Liver (tissue), 8 donors: ENCODE measurements at regions not wholly inside any gene's neighbourhood (a gene's known extent, or its start where the extent isn't known, plus 50 kb on each side); places are given as distances from the start of the nearest gene placed in this dataset.
"Not testable (repeated sequence)": the region's sequence is repeated elsewhere in the genome, so short reads cannot be mapped to it uniquely, and the experiment has no call there.

ENCODE experiments used
- DNase-seq: peaks from one replicate; pipeline ENCODE4 v3.0.0-alpha.2; 2017; ENCODE audit warnings: low spot score
- H3K27ac ChIP-seq, 2 donors: one replicate each; pipeline ENCODE4 v1.7.0; 2013; ENCODE audit warnings: inconsistent platforms in 2 of 2, low read length in 2 of 2, control low read depth in 1 of 2, low read depth in 1 of 2, mild to moderate bottlenecking in 1 of 2
- H3K27me3 ChIP-seq, 4 donors: one replicate each; pipeline versions ENCODE4 v1.6.1 to v1.7.0; 2013; ENCODE audit warnings: low read length in 3 of 4, inconsistent platforms in 1 of 4, mild to moderate bottlenecking in 1 of 4, moderate library complexity in 1 of 4; ENCODE audit not compliant: control insufficient read depth in 4 of 4, insufficient read depth in 4 of 4
- H3K36me3 ChIP-seq, 4 donors: one replicate each; pipeline versions ENCODE4 v1.6.1 to v1.7.0; 2013; ENCODE audit warnings: low read length in 3 of 4, mild to moderate bottlenecking in 3 of 4, low read depth in 1 of 4, moderate library complexity in 1 of 4; ENCODE audit not compliant: control insufficient read depth in 4 of 4, insufficient read depth in 3 of 4
- H3K4me1 ChIP-seq, 4 donors: one replicate each; pipeline versions ENCODE4 v1.6.1 to v1.7.0; 2013; ENCODE audit warnings: low read length in 3 of 4, mild to moderate bottlenecking in 3 of 4, moderate library complexity in 1 of 4; ENCODE audit not compliant: control insufficient read depth in 4 of 4, insufficient read depth in 4 of 4
- H3K4me3 ChIP-seq, 3 donors: one replicate each; pipeline versions ENCODE4 v1.6.1 to v1.7.0; 2013; ENCODE audit warnings: low read length in 3 of 3, control low read depth in 1 of 3, low read depth in 1 of 3, mild to moderate bottlenecking in 1 of 3
- H3K9ac ChIP-seq, 2 donors: one replicate each; pipeline ENCODE4 v1.7.0; 2013; ENCODE audit warnings: low read length in 2 of 2, mild to moderate bottlenecking in 2 of 2, moderate library complexity in 2 of 2, control low read depth in 1 of 2, low read depth in 1 of 2
- H3K9me3 ChIP-seq, 4 donors: one replicate each; pipeline versions ENCODE4 v1.6.1 to v1.7.0; 2013; ENCODE audit warnings: low read length in 3 of 4; ENCODE audit not compliant: control insufficient read depth in 4 of 4
- EGR1 ChIP-seq, 2 donors: IDR thresholded peaks; 2 replicates each; pipeline ENCODE4 v1.6.1; 2016 to 2018; ENCODE audit warnings: antibody characterized with exemption in 2 of 2, low read depth in 2 of 2
- FOXA1 ChIP-seq: IDR thresholded peaks from 2 replicates; pipeline ENCODE4 v1.6.1; 2016; ENCODE audit warnings: antibody characterized with exemption
- FOXA2 ChIP-seq: IDR thresholded peaks from 2 replicates; pipeline ENCODE4 v1.6.1; 2016; ENCODE audit warnings: antibody characterized with exemption
- GABPA ChIP-seq, 2 donors: IDR thresholded peaks in 1 of 2; conservative IDR thresholded peaks in 1 of 2; 2 replicates each; pipeline ENCODE4 v1.6.1; 2016; ENCODE audit warnings: antibody characterized with exemption in 2 of 2, mild to moderate bottlenecking in 1 of 2, moderate library complexity in 1 of 2
- HNF4A ChIP-seq, 2 donors: conservative IDR thresholded peaks; 2 replicates each; pipeline ENCODE4 v1.6.1; 2016; ENCODE audit warnings: antibody characterized with exemption in 2 of 2, mild to moderate bottlenecking in 2 of 2
- HNF4G ChIP-seq: IDR thresholded peaks from 2 replicates; pipeline ENCODE4 v1.6.1; 2016; ENCODE audit warnings: antibody characterized with exemption
- JUND ChIP-seq, 2 donors: IDR thresholded peaks; 2 replicates each; pipeline ENCODE4 v1.6.1; 2016; ENCODE audit warnings: antibody characterized with exemption in 2 of 2
- NR2F2 ChIP-seq: IDR thresholded peaks from 2 replicates; pipeline ENCODE4 v1.6.1; 2016; ENCODE audit warnings: antibody characterized with exemption
- RXRA ChIP-seq, 2 donors: IDR thresholded peaks; 2 replicates each; pipeline ENCODE4 v1.6.1; 2017 to 2018; ENCODE audit warnings: antibody characterized with exemption in 2 of 2, mild to moderate bottlenecking in 1 of 2
- TAF1 ChIP-seq: conservative IDR thresholded peaks from 2 replicates; pipeline ENCODE4 v1.6.1; 2016; ENCODE audit warnings: antibody characterized with exemption, mild to moderate bottlenecking
- YY1 ChIP-seq: IDR thresholded peaks from 2 replicates; pipeline ENCODE4 v1.6.1; 2016; ENCODE audit warnings: antibody characterized with exemption, mild to moderate bottlenecking
- ZBTB33 ChIP-seq: IDR thresholded peaks from 2 replicates; pipeline ENCODE4 v1.6.1; 2016; ENCODE audit warnings: antibody characterized with exemption
- WGBS: extraction: QIAGEN DNeasy Blood & Tissue Kit; methylation state at CpG from one replicate; pipeline ENCODE4 v1.1.7; 2013; 5-methylcytosine and 5-hydroxymethylcytosine counted together
- TF ChIP-seq, protein P1 (sequence below): IDR thresholded peaks from 2 replicates; pipeline ENCODE4 v1.6.1; 2016; ENCODE audit warnings: antibody characterized with exemption
- TF ChIP-seq, protein P2 (sequence below): fragments of 150-350 bp; IDR thresholded peaks from 2 replicates; pipeline ENCODE4 v1.5.1; 2017; ENCODE audit warnings: improper control_type of control experiment, low read depth, low read length; ENCODE audit not compliant: missing input control
- TF ChIP-seq, protein P3 (sequence below): IDR thresholded peaks from 2 replicates; pipeline ENCODE4 v1.6.1; 2016; ENCODE audit warnings: antibody characterized with exemption
- donor health status: healthy.
- donor health status: healthy.
- donor health status: healthy.
- donor health status: healthy.
- donor health status: healthy.

GRCh38 chr1:70587872-70588366, 176.9 kb downstream of the CTH start:
- no peak overlapping the region for H3K4me3 ChIP-seq
- 79% methylated on average over 3 of the region's 3 CpGs for WGBS
- no peaks in the 10 kb centered on the region for H3K27me3 ChIP-seq
- no peak overlapping the region for H3K27ac ChIP-seq
- no peak overlapping the region for H3K9ac ChIP-seq
- no peak for DNase-seq
- TF ChIP-seq, protein P1, sequence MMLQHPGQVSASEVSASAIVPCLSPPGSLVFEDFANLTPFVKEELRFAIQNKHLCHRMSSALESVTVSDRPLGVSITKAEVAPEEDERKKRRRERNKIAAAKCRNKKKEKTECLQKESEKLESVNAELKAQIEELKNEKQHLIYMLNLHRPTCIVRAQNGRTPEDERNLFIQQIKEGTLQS, result no peak
- no peak for TF ChIP-seq RXRA (IDR thresholded peaks at IDR 0.05)
- TF ChIP-seq HNF4G, result no peak
- TF ChIP-seq YY1, result no peak
- no peak for TF ChIP-seq EGR1 (IDR thresholded peaks at IDR 0.05; ENCODE audit: low read depth in 2 of 2)
- no peak for TF ChIP-seq FOXA2
- no peaks in the 10 kb centered on the region for H3K36me3 ChIP-seq
- no peaks in the 10 kb centered on the region for H3K9me3 ChIP-seq
- no peaks in the 10 kb centered on the region for H3K4me1 ChIP-seq

GRCh38 chr1:70593551-70593950, 182.5 kb downstream of the CTH start:
- not testable (repeated sequence) for H3K9me3 ChIP-seq, H3K27ac ChIP-seq, H3K9ac ChIP-seq, H3K4me1 ChIP-seq, H3K27me3 ChIP-seq, H3K36me3 ChIP-seq, DNase-seq, H3K4me3 ChIP-seq
- WGBS, result 49% methylated on average over 3 of the region's 3 CpGs

DNA sequence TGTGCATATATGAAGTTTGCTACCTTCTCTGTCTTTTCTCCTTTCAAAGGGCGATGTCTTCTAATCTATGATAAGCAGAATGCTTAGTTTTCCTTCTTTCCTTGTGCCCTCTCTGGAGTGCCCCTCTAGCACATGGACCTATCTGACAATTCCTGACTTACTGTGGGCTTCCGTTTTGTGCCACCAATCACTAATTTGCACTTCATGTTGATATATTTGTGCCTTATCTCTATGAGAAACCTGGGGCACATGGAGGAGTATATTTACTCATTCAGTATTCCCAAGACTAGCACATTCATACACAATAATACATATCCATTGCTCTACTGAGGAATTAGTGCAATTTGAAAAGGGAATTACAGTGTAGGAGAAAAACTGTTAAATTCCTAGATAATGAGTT, 197.7 kb downstream of the CTH start:
- no peak for DNase-seq
- no peak for TF ChIP-seq JUND (IDR thresholded peaks at IDR 0.05)
- no peak for TF ChIP-seq FOXA1
- TF ChIP-seq NR2F2, result no peak
- no peak for TF ChIP-seq HNF4A (conservative IDR thresholded peaks at IDR 0.05)
- TF ChIP-seq, protein P1, result no peak
- TF ChIP-seq RXRA (IDR thresholded peaks at IDR 0.05), result no peak
- no peak for TF ChIP-seq TAF1
- no peak for TF ChIP-seq GABPA (IDR thresholded peaks at IDR 0.05 in 1 of 2, conservative IDR thresholded peaks at IDR 0.05 in 1 of 2)
- no peak for TF ChIP-seq ZBTB33
- TF ChIP-seq, protein P2, sequence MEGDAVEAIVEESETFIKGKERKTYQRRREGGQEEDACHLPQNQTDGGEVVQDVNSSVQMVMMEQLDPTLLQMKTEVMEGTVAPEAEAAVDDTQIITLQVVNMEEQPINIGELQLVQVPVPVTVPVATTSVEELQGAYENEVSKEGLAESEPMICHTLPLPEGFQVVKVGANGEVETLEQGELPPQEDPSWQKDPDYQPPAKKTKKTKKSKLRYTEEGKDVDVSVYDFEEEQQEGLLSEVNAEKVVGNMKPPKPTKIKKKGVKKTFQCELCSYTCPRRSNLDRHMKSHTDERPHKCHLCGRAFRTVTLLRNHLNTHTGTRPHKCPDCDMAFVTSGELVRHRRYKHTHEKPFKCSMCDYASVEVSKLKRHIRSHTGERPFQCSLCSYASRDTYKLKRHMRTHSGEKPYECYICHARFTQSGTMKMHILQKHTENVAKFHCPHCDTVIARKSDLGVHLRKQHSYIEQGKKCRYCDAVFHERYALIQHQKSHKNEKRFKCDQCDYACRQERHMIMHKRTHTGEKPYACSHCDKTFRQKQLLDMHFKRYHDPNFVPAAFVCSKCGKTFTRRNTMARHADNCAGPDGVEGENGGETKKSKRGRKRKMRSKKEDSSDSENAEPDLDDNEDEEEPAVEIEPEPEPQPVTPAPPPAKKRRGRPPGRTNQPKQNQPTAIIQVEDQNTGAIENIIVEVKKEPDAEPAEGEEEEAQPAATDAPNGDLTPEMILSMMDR, result no peak
- no peak for TF ChIP-seq HNF4G
- TF ChIP-seq, protein P3, sequence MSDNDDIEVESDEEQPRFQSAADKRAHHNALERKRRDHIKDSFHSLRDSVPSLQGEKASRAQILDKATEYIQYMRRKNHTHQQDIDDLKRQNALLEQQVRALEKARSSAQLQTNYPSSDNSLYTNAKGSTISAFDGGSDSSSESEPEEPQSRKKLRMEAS, result no peak
- no peak for TF ChIP-seq YY1
- 78% methylated on average over 2 of the region's 2 CpGs for WGBS
- no peak overlapping the region for H3K9ac ChIP-seq
- H3K27ac ChIP-seq, result no peak overlapping the region
- H3K4me3 ChIP-seq, result no peak overlapping the region
- no peaks in the 10 kb centered on the region for H3K4me1 ChIP-seq
- H3K27me3 ChIP-seq, result no peaks in the 10 kb centered on the region
- H3K9me3 ChIP-seq, result no peaks in the 10 kb centered on the region
- H3K36me3 ChIP-seq, result no peaks in the 10 kb centered on the region

- WGBS, result 84% methylated on average over 3 of the region's 3 CpGs
Measured at GRCh38 chr1:70610164-70610563, 199.1 kb downstream of the CTH start.

More at GRCh38 chr1:70610164-70610563, 199.1 kb downstream of the CTH start:
- DNase-seq, H3K9me3 ChIP-seq, H3K4me1 ChIP-seq, H3K9ac ChIP-seq, H3K27ac ChIP-seq, H3K4me3 ChIP-seq, H3K36me3 ChIP-seq, H3K27me3 ChIP-seq: not testable (repeated sequence)
